ENCODE measurements at regions not wholly inside any gene's neighbourhood (a gene's known extent, or its start where the extent isn't known, plus 50 kb on each side); places are given as distances from the start of the nearest gene placed in this dataset.

DNA sequence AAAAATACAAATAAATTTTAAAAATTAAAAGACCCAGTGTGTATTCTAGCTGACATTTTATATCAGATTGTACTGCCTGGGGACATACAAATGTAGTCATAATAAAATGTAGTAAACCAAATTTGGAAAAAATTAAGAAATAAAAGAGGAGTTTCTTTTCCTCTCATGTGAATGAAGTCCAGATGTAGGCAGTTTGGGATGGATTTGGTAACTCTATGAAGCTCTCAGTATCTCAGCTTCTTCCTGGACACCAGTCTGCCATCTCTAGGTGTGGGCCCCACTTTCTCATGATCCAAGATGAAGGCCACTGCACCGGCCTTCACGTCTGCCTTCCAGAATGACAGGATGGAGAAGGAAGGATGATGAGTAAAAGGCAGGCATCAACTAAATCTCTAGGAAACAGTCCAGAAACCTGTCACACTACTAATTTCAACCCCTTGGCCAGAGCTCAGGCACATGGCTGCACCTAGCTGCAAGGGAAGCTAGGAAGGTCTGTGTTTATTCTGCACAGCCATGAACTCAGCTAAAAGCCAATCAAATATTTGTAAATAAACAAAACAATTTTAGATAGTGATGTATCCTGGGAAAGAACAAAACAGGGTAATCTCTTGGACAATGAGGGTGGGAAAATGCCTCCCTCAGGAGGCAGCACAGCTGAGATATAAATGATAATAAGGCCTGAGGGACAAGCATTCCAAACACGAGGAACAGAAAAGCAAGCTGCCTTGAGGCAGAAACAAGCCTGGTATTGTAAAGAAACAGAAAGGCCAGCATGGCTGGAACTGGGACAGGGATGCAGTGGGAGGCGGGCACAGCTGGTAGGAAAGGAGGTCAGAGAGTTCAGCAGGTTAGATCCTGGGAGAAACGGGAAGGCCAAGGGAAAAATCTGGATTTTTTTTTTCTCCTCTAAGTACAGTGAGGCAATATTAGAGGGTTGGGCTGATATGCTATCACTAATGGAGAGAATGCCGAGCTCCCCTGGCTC, 88.5 kb upstream of the PTPN1 start:
- H3K27me3 Mint-ChIP-seq = peaks cover 3 to 7% of the 10 kb centered on the region in 2 donors
- no peaks in the 10 kb centered on the region for H3K36me3 Mint-ChIP-seq
- no peaks in the 10 kb centered on the region for H3K4me1 Mint-ChIP-seq
- Histone ChIP-seq H3K9me3 (ENCODE audit: control insufficient read depth in 1 of 2, low read length in 2 of 2) (no peaks in the 10 kb centered on the region), H3K27me3 (ENCODE audit: insufficient read depth, low read length) (no peaks in the 10 kb centered on the region), H3K27ac (ENCODE audit: low read depth, low read length) (no peak overlapping the region), H3K36me3 (ENCODE audit: insufficient read depth, low read length) (no peaks in the 10 kb centered on the region), H3K4me3 (ENCODE audit: low read length in 2 of 2) (no peak overlapping the region), H3K4me1 (ENCODE audit: insufficient read depth, low read length) (no peaks in the 10 kb centered on the region)
- intact Hi-C loops (cut with micrococcal nuclease) = no loop called here
- DNase-seq = no peak
- POLR2A ChIA-PET (ENCODE audit: partially characterized antibody) = no interaction called here
- CTCF ChIA-PET (ENCODE audit: partially characterized antibody) = no interaction called here
- no peak overlapping the region for H3K4me3 Mint-ChIP-seq
- H3K9me3 Mint-ChIP-seq = peaks cover 0 to 7% (median 0%) of the 10 kb centered on the region in 8 donors
- no peak overlapping the region for H3K27ac Mint-ChIP-seq

DNA sequence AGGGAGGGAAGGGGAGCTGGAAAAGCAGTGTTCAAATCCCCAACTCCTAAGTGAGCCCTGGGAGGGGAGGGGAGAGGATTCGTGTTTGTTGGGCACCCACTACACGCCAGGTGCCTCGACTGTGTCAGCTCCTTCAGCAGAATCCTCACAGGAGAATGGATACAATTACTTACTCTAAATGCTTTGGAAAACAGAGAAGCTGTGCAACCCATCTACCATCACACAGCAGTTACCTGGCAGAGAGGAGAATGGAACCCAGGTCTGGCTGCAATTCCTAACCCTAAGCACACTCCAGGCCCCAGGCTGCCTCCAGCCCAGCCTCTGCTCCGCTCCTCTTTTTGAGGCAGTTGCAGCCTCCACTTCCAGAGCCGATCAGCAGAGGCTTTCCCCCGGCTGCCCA, 86.4 kb upstream of the PTPN1 start:
- Mint-ChIP-seq H3K9me3 (peaks cover 0 to 7% (median 0%) of the 10 kb centered on the region in 8 donors), H3K27ac (peak overlapping the region in 1 of 7 donors; percentile 63), H3K36me3 (no peaks in the 10 kb centered on the region), H3K4me1 (no peaks in the 10 kb centered on the region), H3K4me3 (no peak overlapping the region), H3K27me3 (peaks cover 3 to 6% of the 10 kb centered on the region in 2 donors)
- Histone ChIP-seq H3K4me1 (ENCODE audit: insufficient read depth, low read length) (no peaks in the 10 kb centered on the region), H3K27me3 (ENCODE audit: insufficient read depth, low read length) (no peaks in the 10 kb centered on the region), H3K4me3 (ENCODE audit: low read length in 2 of 2) (no peak overlapping the region), H3K27ac (ENCODE audit: low read depth, low read length) (no peak overlapping the region), H3K9me3 (ENCODE audit: control insufficient read depth in 1 of 2, low read length in 2 of 2) (no peaks in the 10 kb centered on the region), H3K36me3 (ENCODE audit: insufficient read depth, low read length) (no peaks in the 10 kb centered on the region)
- DNase-seq = no peak
- CTCF ChIA-PET (ENCODE audit: partially characterized antibody) = no interaction called here
- POLR2A ChIA-PET (ENCODE audit: partially characterized antibody) = no interaction called here
- intact Hi-C loops (cut with micrococcal nuclease) = no loop called here

DNA sequence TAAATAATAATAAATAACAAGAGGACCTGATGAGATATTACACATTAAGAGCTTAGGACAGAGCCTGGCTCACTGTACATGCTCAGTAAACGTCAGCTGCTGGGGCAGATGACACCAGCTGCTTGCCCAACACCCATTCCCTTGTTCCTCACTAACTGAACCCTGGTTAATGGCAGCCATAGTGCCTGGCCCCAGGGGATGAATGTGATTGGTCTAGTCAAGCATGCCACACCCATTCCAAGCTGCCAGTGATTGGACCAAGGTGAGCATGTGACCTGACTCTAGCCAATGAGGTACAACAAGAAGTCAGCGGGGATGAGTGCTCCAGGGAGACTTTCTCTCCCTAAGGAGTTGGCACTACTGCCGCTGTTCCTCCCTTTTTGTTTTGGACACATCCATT, 85.1 kb upstream of the PTPN1 start:
- CTCF ChIA-PET (ENCODE audit: partially characterized antibody) = no interaction called here
- DNase-seq = no peak
- intact Hi-C loops (cut with micrococcal nuclease) = no loop called here

DNA sequence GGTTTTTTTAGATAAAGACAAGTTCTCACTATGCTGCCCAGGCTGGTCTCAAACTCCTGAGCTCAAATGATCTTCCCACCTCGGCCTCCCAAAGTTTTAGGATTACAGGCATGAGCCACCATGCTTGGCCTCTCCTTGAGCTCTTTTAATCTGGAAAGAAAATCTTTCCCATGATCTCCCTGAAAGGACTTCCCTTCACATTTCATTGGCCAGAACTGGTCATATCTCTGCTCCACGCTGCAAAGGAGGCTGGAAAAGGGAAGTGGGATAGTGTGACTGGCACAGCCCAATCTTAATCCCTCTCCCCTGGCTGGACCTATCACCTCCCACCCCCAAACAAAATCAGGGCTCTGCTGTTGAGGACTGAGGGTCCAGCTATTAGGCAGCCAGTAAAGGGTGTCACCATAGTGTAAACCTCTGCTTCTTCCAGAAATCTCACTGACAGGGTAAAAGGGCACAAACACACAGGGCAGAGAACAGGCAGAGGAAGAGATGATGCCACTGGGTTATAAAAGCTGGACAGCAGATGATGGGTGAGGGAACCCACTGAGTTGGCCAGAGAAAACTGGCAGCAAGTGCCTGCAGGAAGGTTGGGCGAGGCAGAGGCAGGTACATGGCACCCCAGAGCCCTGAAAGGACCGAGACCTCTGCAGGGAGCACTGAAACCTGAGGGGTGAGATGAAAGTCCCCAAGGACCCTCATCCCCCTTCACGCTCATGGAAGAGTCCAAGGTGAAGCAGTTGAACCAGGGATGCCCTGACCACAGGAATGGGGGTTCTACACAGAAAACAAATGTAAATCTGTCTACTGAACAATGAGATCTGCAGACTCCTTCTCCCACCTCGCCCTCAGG, 83.1 kb upstream of the PTPN1 start:
- intact Hi-C loops (cut with micrococcal nuclease) = no loop called here
- H3K27ac ChIP-seq (ENCODE audit: low read depth, low read length) = no peak overlapping the region
- no peaks in the 10 kb centered on the region for H3K9me3 Mint-ChIP-seq
- no peak overlapping the region for H3K4me3 ChIP-seq (ENCODE audit: low read length in 2 of 2)
- DNase-seq = no peak
- no peaks in the 10 kb centered on the region for H3K36me3 ChIP-seq (ENCODE audit: insufficient read depth, low read length)
- no peak overlapping the region for H3K4me3 Mint-ChIP-seq
- H3K4me1 ChIP-seq (ENCODE audit: insufficient read depth, low read length) = no peaks in the 10 kb centered on the region
- H3K27ac Mint-ChIP-seq = no peak overlapping the region
- no peaks in the 10 kb centered on the region for H3K36me3 Mint-ChIP-seq
- ChIA-PET POLR2A (ENCODE audit: partially characterized antibody) (no interaction called here), CTCF (ENCODE audit: partially characterized antibody) (interaction anchor here (1.3 kb wide), 1 partner anchor 248 kb away, joined by 4 read pairs; no protein-coding TSS in a partner anchor)
- no peaks in the 10 kb centered on the region for H3K27me3 ChIP-seq (ENCODE audit: insufficient read depth, low read length)
- H3K9me3 ChIP-seq (ENCODE audit: control insufficient read depth in 1 of 2, low read length in 2 of 2) = no peaks in the 10 kb centered on the region
- H3K27me3 Mint-ChIP-seq = peaks cover 3% of the 10 kb centered on the region in 2 donors
- no peaks in the 10 kb centered on the region for H3K4me1 Mint-ChIP-seq

More for the DNA sequence above, 85.1 kb upstream of the PTPN1 start:
- Mint-ChIP-seq H3K36me3 (no peaks in the 10 kb centered on the region), H3K9me3 (peaks cover 0 to 7% (median 0%) of the 10 kb centered on the region in 8 donors), H3K4me1 (no peaks in the 10 kb centered on the region), H3K27me3 (peaks cover 3 to 6% of the 10 kb centered on the region in 2 donors), H3K27ac (no peak overlapping the region), H3K4me3 (no peak overlapping the region)
- Histone ChIP-seq H3K27me3 (ENCODE audit: insufficient read depth, low read length) (no peaks in the 10 kb centered on the region), H3K27ac (ENCODE audit: low read depth, low read length) (no peak overlapping the region), H3K36me3 (ENCODE audit: insufficient read depth, low read length) (no peaks in the 10 kb centered on the region), H3K9me3 (ENCODE audit: control insufficient read depth in 1 of 2, low read length in 2 of 2) (no peaks in the 10 kb centered on the region), H3K4me3 (ENCODE audit: low read length in 2 of 2) (no peak overlapping the region), H3K4me1 (ENCODE audit: insufficient read depth, low read length) (no peaks in the 10 kb centered on the region)
- POLR2A ChIA-PET (ENCODE audit: partially characterized antibody) = interaction anchor here (0.7 kb wide), 1 partner anchor 170 kb away, joined by 3 read pairs; no protein-coding TSS in a partner anchor

DNA sequence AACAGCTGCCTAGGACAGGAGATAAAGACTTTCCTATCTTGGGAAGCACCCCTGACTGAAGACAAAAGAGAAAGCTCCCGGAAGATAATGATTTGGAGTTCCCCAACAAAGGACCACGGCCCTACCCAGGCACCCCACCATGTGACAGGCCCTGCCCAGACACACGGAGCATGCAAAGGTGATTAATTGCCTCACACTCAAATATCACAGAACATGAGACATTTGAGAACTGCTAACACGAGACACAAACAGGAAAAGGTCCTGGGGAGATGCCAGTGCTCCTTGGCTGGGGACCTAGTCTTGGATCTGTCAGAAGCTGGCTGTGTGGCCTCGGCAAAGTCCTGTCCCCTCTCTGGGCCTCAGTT, 82.5 kb upstream of the PTPN1 start:
- H3K27me3 ChIP-seq (ENCODE audit: insufficient read depth, low read length) = no peaks in the 10 kb centered on the region
- Mint-ChIP-seq H3K27me3 (peaks cover 3% of the 10 kb centered on the region in 2 donors), H3K4me3 (no peak overlapping the region), H3K27ac (no peak overlapping the region), H3K9me3 (no peaks in the 10 kb centered on the region), H3K4me1 (no peaks in the 10 kb centered on the region), H3K36me3 (no peaks in the 10 kb centered on the region)
- H3K4me1 ChIP-seq (ENCODE audit: insufficient read depth, low read length) = no peaks in the 10 kb centered on the region
- H3K36me3 ChIP-seq (ENCODE audit: insufficient read depth, low read length) = no peaks in the 10 kb centered on the region
- intact Hi-C loops (cut with micrococcal nuclease) = no loop called here
- DNase-seq = no peak
- POLR2A ChIA-PET (ENCODE audit: partially characterized antibody) = no interaction called here
- no peaks in the 10 kb centered on the region for H3K9me3 ChIP-seq (ENCODE audit: control insufficient read depth in 1 of 2, low read length in 2 of 2)
- CTCF ChIA-PET (ENCODE audit: partially characterized antibody) = no interaction called here
- H3K27ac ChIP-seq (ENCODE audit: low read depth, low read length) = no peak overlapping the region
- no peak overlapping the region for H3K4me3 ChIP-seq (ENCODE audit: low read length in 2 of 2)

DNA sequence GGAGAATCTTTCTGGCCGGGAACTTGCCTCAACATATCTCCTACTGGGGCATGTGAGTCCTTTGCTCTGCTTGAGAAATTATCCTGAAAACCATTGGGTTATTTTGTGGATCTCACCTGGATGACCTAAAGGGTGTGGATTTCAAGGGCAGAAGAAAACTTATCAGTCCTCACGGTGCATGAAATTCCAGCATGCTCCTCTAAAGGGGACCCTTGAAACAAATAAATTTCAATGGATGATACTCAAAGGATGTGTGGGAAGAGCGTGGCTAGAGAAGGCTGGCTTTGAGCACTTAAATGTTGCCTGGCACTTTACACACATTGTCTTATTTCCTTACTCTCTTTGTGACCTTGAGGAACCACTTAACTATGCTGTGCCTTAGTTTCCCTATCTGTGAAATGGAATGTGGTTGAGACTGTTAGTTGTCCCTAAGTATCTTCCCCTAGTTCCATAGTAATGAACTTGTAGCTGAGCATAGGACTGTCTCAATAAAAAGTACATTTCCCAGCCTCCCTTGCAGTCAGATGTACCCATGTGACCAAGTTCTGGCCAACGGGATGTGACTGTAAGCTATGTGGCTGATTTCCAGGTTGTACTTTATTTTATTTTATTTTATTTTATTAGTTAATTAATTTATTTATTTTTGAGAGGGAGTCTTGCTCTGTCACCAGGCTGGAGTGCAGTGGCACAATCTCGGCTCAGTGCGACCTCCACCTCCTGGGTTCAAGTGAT, 81.9 kb upstream of the PTPN1 start:
- POLR2A ChIA-PET (ENCODE audit: partially characterized antibody) = no interaction called here
- H3K27ac Mint-ChIP-seq = peak overlapping the region in 1 of 7 donors; percentile 27

DNA sequence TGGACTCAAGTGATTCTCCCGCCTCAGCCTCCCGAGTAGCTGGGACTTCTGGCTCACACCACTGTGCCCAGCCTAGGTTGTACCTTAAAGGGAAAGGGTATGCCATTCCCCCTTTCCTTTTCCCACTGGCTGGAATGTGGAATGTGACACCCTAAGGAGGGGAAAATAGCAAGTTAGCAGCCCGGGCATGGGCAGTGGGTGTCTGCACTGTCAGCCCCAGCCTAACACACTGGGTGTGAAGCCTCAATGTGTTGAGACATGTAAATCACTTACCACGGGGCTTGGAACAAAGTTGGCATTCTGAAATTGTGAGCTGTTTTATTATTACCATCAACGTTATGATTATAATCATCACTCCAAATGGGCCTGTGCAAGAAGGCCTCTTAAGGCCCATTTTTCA, 80.8 kb upstream of the PTPN1 start:
- H3K27ac ChIP-seq (ENCODE audit: low read depth, low read length) = no peak overlapping the region
- no peaks in the 10 kb centered on the region for H3K27me3 ChIP-seq (ENCODE audit: insufficient read depth, low read length)
- H3K9me3 Mint-ChIP-seq = no peaks in the 10 kb centered on the region
- no peaks in the 10 kb centered on the region for H3K9me3 ChIP-seq (ENCODE audit: control insufficient read depth in 1 of 2, low read length in 2 of 2)
- H3K36me3 ChIP-seq (ENCODE audit: insufficient read depth, low read length) = no peaks in the 10 kb centered on the region
- peaks cover 0 to 3% of the 10 kb centered on the region in 2 donors for H3K27me3 Mint-ChIP-seq
- no peak overlapping the region for H3K4me3 Mint-ChIP-seq
- ChIA-PET CTCF (ENCODE audit: partially characterized antibody) (no interaction called here), POLR2A (ENCODE audit: partially characterized antibody) (no interaction called here)
- H3K36me3 Mint-ChIP-seq = no peaks in the 10 kb centered on the region
- intact Hi-C loops (cut with micrococcal nuclease) = no loop called here
- H3K4me3 ChIP-seq (ENCODE audit: low read length in 2 of 2) = no peak overlapping the region
- no peak for DNase-seq
- no peaks in the 10 kb centered on the region for H3K4me1 ChIP-seq (ENCODE audit: insufficient read depth, low read length)
- no peaks in the 10 kb centered on the region for H3K4me1 Mint-ChIP-seq
- H3K27ac Mint-ChIP-seq = no peak overlapping the region

More for the DNA sequence above, 81.9 kb upstream of the PTPN1 start:
- no peak overlapping the region for H3K4me3 ChIP-seq (ENCODE audit: low read length in 2 of 2)
- H3K36me3 ChIP-seq (ENCODE audit: insufficient read depth, low read length) = no peaks in the 10 kb centered on the region
- no peaks in the 10 kb centered on the region for H3K9me3 ChIP-seq (ENCODE audit: control insufficient read depth in 1 of 2, low read length in 2 of 2)
- Mint-ChIP-seq H3K4me1 (no peaks in the 10 kb centered on the region), H3K4me3 (no peak overlapping the region), H3K9me3 (no peaks in the 10 kb centered on the region), H3K27me3 (peaks cover 3% of the 10 kb centered on the region in 2 donors), H3K36me3 (no peaks in the 10 kb centered on the region)
- CTCF ChIA-PET (ENCODE audit: partially characterized antibody) = no interaction called here
- no peak for DNase-seq
- intact Hi-C loops (cut with micrococcal nuclease) = no loop called here
- no peak overlapping the region for H3K27ac ChIP-seq (ENCODE audit: low read depth, low read length)
- no peaks in the 10 kb centered on the region for H3K27me3 ChIP-seq (ENCODE audit: insufficient read depth, low read length)
- H3K4me1 ChIP-seq (ENCODE audit: insufficient read depth, low read length) = no peaks in the 10 kb centered on the region

Measured in CD4-positive, alpha-beta memory T cell (primary cell).